Nephron progenitor cell (in vitro differentiated cells): ENCODE measurements at regions not wholly inside any gene's neighbourhood (a gene's known extent, or its start where the extent isn't known, plus 50 kb on each side); places are given as distances from the start of the nearest gene placed in this dataset.
"Not testable (repeated sequence)": the region's sequence is repeated elsewhere in the genome, so short reads cannot be mapped to it uniquely, and the experiment has no call there.

Experiments
- DNase-seq: peaks from one replicate; pipeline ENCODE4 v3.0.0; 2021
- H3K27ac Mint-ChIP-seq: 2 replicates; pipeline ENCODE4 v1.8.0; 2021; ENCODE audit warnings: mild to moderate bottlenecking, moderate library complexity, mixed read lengths
- H3K27me3 Mint-ChIP-seq: 2 replicates; pipeline ENCODE4 v1.8.0; 2021; ENCODE audit warnings: mild to moderate bottlenecking, low read depth, mixed read lengths; ENCODE audit not compliant: poor library complexity
- H3K36me3 Mint-ChIP-seq: 2 replicates; pipeline ENCODE4 v1.8.0; 2021; ENCODE audit warnings: low read depth, mixed read lengths
- H3K4me1 Mint-ChIP-seq: 2 replicates; pipeline ENCODE4 v1.8.0; 2021; ENCODE audit warnings: mixed read lengths
- H3K4me3 Mint-ChIP-seq: 2 replicates; pipeline ENCODE4 v1.8.0; 2021; ENCODE audit warnings: mild to moderate bottlenecking, moderate library complexity, mixed read lengths
- H3K9me3 Mint-ChIP-seq: 2 replicates; pipeline ENCODE4 v1.8.0; 2021; ENCODE audit warnings: mild to moderate bottlenecking, moderate library complexity, mixed read lengths
- CTCF ChIP-seq: fragments of 200-600 bp; sonication (generic); IDR thresholded peaks from 2 replicates; pipeline ENCODE4 v1.5.0; 2021; ENCODE audit warnings: antibody characterized with exemption

- Mint-ChIP-seq H3K36me3 (no peaks in the 10 kb centered on the region), H3K27ac (no peak overlapping the region), H3K27me3 (no peaks in the 10 kb centered on the region), H3K9me3 (no peaks in the 10 kb centered on the region), H3K4me3 (no peak overlapping the region), H3K4me1 (no peaks in the 10 kb centered on the region)
- no peak for TF ChIP-seq CTCF
- DNase-seq, result no peak
These were observed 749.0 kb downstream of the NSUN3 start for GRCh38 chr3:94811836-94812235.

GRCh38 chr3:94821241-94821640, 758.4 kb downstream of the NSUN3 start:
- H3K9me3 Mint-ChIP-seq, result no peaks in the 10 kb centered on the region
- H3K4me3 Mint-ChIP-seq, result no peak overlapping the region
- H3K4me1 Mint-ChIP-seq, result no peaks in the 10 kb centered on the region
- H3K27ac Mint-ChIP-seq, result no peak overlapping the region
- H3K36me3 Mint-ChIP-seq, result no peaks in the 10 kb centered on the region
- TF ChIP-seq CTCF, result no peak
- H3K27me3 Mint-ChIP-seq, result no peaks in the 10 kb centered on the region
- no peak for DNase-seq

GRCh38 chr3:94822298-94822697, 759.4 kb downstream of the NSUN3 start:
- Mint-ChIP-seq H3K27me3 (no peaks in the 10 kb centered on the region), H3K9me3 (no peaks in the 10 kb centered on the region), H3K4me3 (no peak overlapping the region), H3K4me1 (no peaks in the 10 kb centered on the region), H3K36me3 (no peaks in the 10 kb centered on the region), H3K27ac (no peak overlapping the region)
- no peak for DNase-seq
- no peak for TF ChIP-seq CTCF

GRCh38 chr3:94846251-94846650, 783.4 kb downstream of the NSUN3 start:
- H3K9me3 Mint-ChIP-seq, result peaks cover 15% of the 10 kb centered on the region
- H3K4me3 Mint-ChIP-seq, H3K4me1 Mint-ChIP-seq, H3K27ac Mint-ChIP-seq, H3K36me3 Mint-ChIP-seq, H3K27me3 Mint-ChIP-seq: not testable (repeated sequence)
- DNase-seq, result peak; percentile 7

- peak; percentile 50 for TF ChIP-seq CTCF
- no peak for DNase-seq
- H3K4me1 Mint-ChIP-seq, result no peaks in the 10 kb centered on the region
- peaks cover under 1% of the 10 kb centered on the region for H3K27me3 Mint-ChIP-seq
- H3K36me3 Mint-ChIP-seq, result peaks cover 16% of the 10 kb centered on the region
- H3K9me3 Mint-ChIP-seq, result peaks cover 69% of the 10 kb centered on the region
- H3K27ac Mint-ChIP-seq, result no peak overlapping the region
- H3K4me3 Mint-ChIP-seq, result no peak overlapping the region
These were observed 799.8 kb downstream of the NSUN3 start for GRCh38 chr3:94862703-94863102.

- TF ChIP-seq CTCF, result no peak
- DNase-seq, result no peak
- Mint-ChIP-seq H3K27me3 (no peaks in the 10 kb centered on the region), H3K4me3 (no peak overlapping the region), H3K36me3 (no peaks in the 10 kb centered on the region), H3K9me3 (peaks cover 17% of the 10 kb centered on the region), H3K27ac (no peak overlapping the region), H3K4me1 (no peaks in the 10 kb centered on the region)
These were observed 806.2 kb downstream of the NSUN3 start for GRCh38 chr3:94869059-94869547.
